Stimulated activated CD4-positive, alpha-beta T cell treated with anti-CD3 and anti-CD28 coated beads, Interleukin-12 subunit alpha, Interleukin-12 subunit beta, amount 100 ng/mL, for 48 hours (primary cell): ENCODE measurements at regions not wholly inside any gene's neighbourhood (a gene's known extent, or its start where the extent isn't known, plus 50 kb on each side); places are given as distances from the start of the nearest gene placed in this dataset.
"Not testable (repeated sequence)": the region's sequence is repeated elsewhere in the genome, so short reads cannot be mapped to it uniquely, and the experiment has no call there.

ENCODE experiments used
- DNase-seq, 3 donors: peaks; one replicate each; pipeline ENCODE4 v3.0.0-alpha.2; 2020; ENCODE audit warnings: low read depth in 2 of 3, low spot score in 1 of 3

GRCh38 chr6:14771016-14771415 is 474.9 kb upstream of the JARID2 start:
- DNase-seq, result no peak

GRCh38 chr6:14772188-14772587 is 473.7 kb upstream of the JARID2 start:
- DNase-seq, result no peak

- DNase-seq, result no peak
Observed at GRCh38 chr6:14775528-14775927, 470.3 kb upstream of the JARID2 start.

- DNase-seq, result no peak
Observed at GRCh38 chr6:14776307-14776706, 469.6 kb upstream of the JARID2 start.

GRCh38 chr6:14781772-14782525 is 463.9 kb upstream of the JARID2 start:
- no peak for DNase-seq

GRCh38 chr6:14782921-14783464 is 462.9 kb upstream of the JARID2 start:
- DNase-seq, result not testable (repeated sequence)

- DNase-seq, result no peak
Observed at GRCh38 chr6:14783594-14783993, 462.3 kb upstream of the JARID2 start.

- DNase-seq, result peak in 1 of 3 donors; percentile 13
Observed at GRCh38 chr6:14784596-14785492, 461.0 kb upstream of the JARID2 start.

GRCh38 chr6:14785493-14785790 is 460.4 kb upstream of the JARID2 start:
- no peak for DNase-seq

- DNase-seq, result no peak
Observed at GRCh38 chr6:14786008-14786407, 459.9 kb upstream of the JARID2 start.

- DNase-seq, result no peak
Observed at GRCh38 chr6:14786455-14786854, 459.4 kb upstream of the JARID2 start.

GRCh38 chr6:14787250-14787649 is 458.6 kb upstream of the JARID2 start:
- no peak for DNase-seq

- no peak for DNase-seq
Observed at GRCh38 chr6:14787677-14788076, 458.2 kb upstream of the JARID2 start.

GRCh38 chr6:14789996-14790395 is 455.9 kb upstream of the JARID2 start:
- no peak for DNase-seq

GRCh38 chr6:14790976-14791375 is 454.9 kb upstream of the JARID2 start:
- no peak for DNase-seq

- DNase-seq, result no peak
Observed at GRCh38 chr6:14791526-14791925, 454.3 kb upstream of the JARID2 start.

GRCh38 chr6:14792118-14792955 is 453.5 kb upstream of the JARID2 start:
- DNase-seq, result no peak

GRCh38 chr6:14795451-14795850 is 450.4 kb upstream of the JARID2 start:
- DNase-seq, result no peak

GRCh38 chr6:14796974-14797762 is 448.7 kb upstream of the JARID2 start:
- no peak for DNase-seq

GRCh38 chr6:14797875-14798593 is 447.8 kb upstream of the JARID2 start:
- DNase-seq, result no peak
